Adrenal gland (tissue), 5 donors: ENCODE measurements at regions not wholly inside any gene's neighbourhood (a gene's known extent, or its start where the extent isn't known, plus 50 kb on each side); places are given as distances from the start of the nearest gene placed in this dataset.

Experiments
- CTCF ChIP-seq, 6 experiments: fragments of 450-650 bp in 4 of 6; fragments of 200-600 bp in 2 of 6; sonication (generic) in 1 of 6; IDR thresholded peaks; 1 replicate in 5 of 6; 2 replicates in 1 of 6; pipeline versions ENCODE4 v1.5.1 to v1.8.0; 2016 to 2021; ENCODE audit warnings: antibody characterized with exemption in 6 of 6, mild to moderate bottlenecking in 2 of 6, moderate library complexity in 1 of 6
- POLR2A ChIP-seq, 2 donors: fragments of 450-650 bp; IDR thresholded peaks; one replicate each; pipeline ENCODE4 v1.6.1; 2017; ENCODE audit warnings: antibody characterized with exemption in 2 of 2, mild to moderate bottlenecking in 2 of 2, moderate library complexity in 1 of 2
- donor health status: DM: no; HTN: no; CAD: no.

GRCh38 chr10:130994845-130995244 is 316.7 kb downstream of the TCERG1L start:
- TF ChIP-seq CTCF (IDR thresholded peaks at IDR 0.05) = no peak
- TF ChIP-seq POLR2A (IDR thresholded peaks at IDR 0.05) = no peak
